Endothelial cell of umbilical vein (primary cell): ENCODE measurements at regions not wholly inside any gene's neighbourhood (a gene's known extent, or its start where the extent isn't known, plus 50 kb on each side); places are given as distances from the start of the nearest gene placed in this dataset.

Experiments used
- POLR2A ChIP-seq: IDR thresholded peaks from 2 replicates; pipeline ENCODE4 v1.6.1; 2012; ENCODE audit warnings: low read depth, mild to moderate bottlenecking, control low read depth, low read length
- TF ChIP-seq, protein P1 (sequence below), 2 donors: IDR thresholded peaks; 1 replicate in 1 of 2; 2 replicates in 1 of 2; pipeline ENCODE4 v1.5.1; 2011; ENCODE audit warnings: low read length in 2 of 2, mild to moderate bottlenecking in 2 of 2, moderate library complexity in 2 of 2, control low read depth in 1 of 2, inconsistent platforms in 1 of 2, low read depth in 1 of 2; ENCODE audit not compliant: insufficient read depth in 1 of 2; ENCODE audit errors: extremely low read depth in 1 of 2

DNA sequence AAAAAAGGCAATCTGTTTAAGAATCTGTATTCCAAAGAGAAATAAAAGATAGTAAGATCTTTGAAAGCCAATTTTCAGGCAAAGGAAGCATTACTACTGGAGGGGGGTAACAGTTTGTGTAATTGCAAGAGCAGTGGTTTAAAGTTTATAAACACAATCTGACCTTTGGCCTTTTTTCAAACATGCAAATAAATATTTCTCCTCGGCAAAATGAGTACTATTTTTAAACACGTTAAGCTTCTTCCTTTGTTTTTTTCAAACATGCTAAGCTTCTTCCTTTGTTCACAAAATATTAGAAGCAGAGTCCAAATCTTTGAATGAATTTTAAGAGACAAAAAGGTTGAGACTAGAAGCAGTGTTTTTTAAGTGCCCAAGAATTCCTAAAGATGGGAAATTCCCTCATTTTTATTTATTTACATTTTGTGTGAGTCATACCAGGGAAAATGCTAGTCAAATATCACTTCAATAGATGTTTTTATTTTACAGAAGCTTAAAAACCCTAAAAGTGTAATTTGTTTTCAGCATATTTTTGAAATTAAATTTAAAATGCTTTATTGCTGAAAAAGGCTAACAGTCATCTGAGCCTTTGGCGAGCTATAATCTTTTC lies 229.3 kb downstream of the GPR37 start:
- TF ChIP-seq, protein P1, sequence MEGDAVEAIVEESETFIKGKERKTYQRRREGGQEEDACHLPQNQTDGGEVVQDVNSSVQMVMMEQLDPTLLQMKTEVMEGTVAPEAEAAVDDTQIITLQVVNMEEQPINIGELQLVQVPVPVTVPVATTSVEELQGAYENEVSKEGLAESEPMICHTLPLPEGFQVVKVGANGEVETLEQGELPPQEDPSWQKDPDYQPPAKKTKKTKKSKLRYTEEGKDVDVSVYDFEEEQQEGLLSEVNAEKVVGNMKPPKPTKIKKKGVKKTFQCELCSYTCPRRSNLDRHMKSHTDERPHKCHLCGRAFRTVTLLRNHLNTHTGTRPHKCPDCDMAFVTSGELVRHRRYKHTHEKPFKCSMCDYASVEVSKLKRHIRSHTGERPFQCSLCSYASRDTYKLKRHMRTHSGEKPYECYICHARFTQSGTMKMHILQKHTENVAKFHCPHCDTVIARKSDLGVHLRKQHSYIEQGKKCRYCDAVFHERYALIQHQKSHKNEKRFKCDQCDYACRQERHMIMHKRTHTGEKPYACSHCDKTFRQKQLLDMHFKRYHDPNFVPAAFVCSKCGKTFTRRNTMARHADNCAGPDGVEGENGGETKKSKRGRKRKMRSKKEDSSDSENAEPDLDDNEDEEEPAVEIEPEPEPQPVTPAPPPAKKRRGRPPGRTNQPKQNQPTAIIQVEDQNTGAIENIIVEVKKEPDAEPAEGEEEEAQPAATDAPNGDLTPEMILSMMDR (IDR thresholded peaks at IDR 0.05; ENCODE audit: extremely low read depth in 1 of 2, insufficient read depth in 1 of 2, low read depth in 1 of 2, low read length in 2 of 2) = no peak
- TF ChIP-seq POLR2A = no peak
